ENCODE measurements at regions not wholly inside any gene's neighbourhood (a gene's known extent, or its start where the extent isn't known, plus 50 kb on each side); places are given as distances from the start of the nearest gene placed in this dataset.

GRCh38 chr10:78785066-78785465 is 283.7 kb upstream of the ZMIZ1 start:
- no peak for DNase-seq (ENCODE audit: low read depth, low spot score)

DNA sequence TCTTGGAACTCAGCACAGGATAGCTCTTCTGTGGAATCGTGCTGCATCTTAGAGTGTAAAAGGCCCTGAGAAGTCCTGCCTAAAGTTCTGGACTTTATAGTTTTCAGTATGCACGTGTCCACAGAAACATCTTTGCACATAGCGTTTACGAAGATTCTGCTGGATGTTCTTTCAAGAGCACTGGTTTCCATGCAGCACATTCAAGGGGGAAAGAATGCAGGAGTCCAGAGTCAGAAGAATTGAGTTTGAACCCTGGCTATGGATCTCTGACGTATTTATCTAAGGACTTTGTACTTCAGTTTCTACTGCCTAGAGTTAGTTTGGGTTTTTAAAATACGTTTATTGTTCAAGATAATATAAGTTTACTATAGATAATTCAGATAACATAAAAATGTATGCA is 282.8 kb upstream of the ZMIZ1 start:
- DNase-seq (ENCODE audit: low read depth, low spot score) = no peak

DNA sequence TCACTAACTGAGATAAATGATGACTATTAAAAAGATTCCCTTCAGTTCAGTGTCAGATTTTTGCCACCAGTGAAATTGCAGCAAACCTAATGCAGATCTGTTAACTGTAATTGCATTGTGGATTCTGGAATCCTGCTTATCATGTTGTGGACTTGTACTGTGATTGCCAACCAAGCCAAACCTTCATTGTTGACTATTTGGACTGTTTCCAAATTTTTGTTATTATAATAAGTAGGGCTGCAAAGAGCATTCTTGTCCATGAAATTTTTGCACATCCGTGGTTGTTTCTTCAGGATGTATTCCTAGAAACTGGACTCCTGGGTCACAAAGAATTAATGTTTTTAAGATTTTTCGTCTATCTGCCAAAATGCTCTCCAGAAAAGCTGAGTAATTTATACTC is 281.6 kb upstream of the ZMIZ1 start:
- no peak for DNase-seq (ENCODE audit: low read depth, low spot score)

DNA sequence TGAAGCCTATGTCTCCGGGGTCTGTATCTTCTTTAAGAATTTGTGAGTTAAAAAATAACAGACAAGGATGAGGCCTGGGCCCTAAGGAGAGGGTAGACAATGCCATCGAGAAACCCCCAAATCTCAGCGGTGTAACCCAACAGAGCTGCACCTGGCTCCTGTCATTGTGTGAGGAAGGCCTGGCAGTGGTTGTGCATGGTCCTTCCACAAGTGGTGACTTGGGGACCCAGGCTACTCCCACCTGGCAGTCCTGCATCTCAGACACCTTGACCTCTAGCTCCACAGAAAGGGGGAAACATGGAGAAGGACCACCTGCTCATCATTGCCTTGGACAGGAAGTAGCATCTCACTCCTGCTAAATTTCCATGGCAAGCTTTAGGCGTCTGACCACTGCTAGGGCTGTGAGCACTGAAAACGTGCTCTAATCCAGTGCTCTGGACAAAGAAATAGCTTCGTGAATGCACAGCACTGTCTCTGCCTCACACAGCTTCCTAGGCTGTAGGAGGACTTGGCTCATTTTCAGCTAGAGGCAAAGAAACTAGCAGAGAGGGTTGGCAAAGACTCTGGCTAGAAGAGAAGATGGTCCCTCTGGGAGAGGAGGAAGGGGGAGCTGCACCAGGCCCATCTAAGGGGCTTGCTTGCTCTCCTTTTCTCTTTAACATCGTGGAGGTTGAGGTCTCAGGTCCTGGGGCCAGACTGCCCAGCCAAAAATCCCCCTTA is 273.9 kb upstream of the ZMIZ1 start:
- no peak for DNase-seq (ENCODE audit: low read depth, low spot score)

- no peak for DNase-seq (ENCODE audit: low read depth, low spot score)
Observed at GRCh38 chr10:78798976-78799730, 269.6 kb upstream of the ZMIZ1 start.

DNA sequence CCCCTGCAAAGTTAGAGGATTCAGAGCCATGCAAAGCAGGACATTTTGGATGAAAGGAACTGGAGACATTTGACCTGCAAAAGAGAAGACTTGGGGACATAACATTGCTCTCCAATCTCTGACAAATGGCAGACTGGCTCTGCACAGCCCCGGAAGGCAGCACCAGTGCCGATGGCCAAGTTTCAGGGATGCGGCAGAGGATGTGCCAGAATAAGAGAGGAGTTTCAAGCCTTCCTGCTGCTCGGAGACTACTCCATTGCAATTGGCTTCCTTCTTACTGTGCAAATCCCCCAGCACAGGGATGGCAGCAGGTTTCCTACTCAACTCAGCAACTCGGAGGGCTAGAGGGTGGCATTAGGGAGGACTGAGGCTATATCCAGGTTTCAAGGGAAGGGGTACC is 268.8 kb upstream of the ZMIZ1 start:
- DNase-seq (ENCODE audit: low read depth, low spot score) = no peak

- no peak for DNase-seq (ENCODE audit: low read depth, low spot score)
Observed at GRCh38 chr10:78800535-78801320, 268.0 kb upstream of the ZMIZ1 start.

DNA sequence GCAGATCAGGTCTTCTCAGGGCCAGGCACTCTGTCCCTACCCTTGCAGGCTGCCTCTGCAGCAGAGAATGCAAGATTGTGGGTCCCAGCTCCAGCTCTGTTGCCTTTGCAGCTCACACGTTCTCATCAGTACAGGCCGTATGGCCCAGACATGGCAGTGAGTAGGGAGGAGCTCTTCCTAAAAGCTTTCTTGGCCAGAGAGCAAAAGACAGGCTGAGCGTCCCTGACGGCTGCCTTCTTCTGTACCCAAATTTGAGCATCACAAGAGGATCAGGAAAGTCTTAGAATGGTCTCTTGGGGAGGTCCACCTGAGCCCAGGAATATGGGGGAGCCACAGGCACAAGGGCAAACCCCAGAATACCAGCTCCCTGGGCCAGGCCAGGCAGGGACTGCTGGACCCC is 266.3 kb upstream of the ZMIZ1 start:
- DNase-seq (ENCODE audit: low read depth, low spot score) = no peak

DNA sequence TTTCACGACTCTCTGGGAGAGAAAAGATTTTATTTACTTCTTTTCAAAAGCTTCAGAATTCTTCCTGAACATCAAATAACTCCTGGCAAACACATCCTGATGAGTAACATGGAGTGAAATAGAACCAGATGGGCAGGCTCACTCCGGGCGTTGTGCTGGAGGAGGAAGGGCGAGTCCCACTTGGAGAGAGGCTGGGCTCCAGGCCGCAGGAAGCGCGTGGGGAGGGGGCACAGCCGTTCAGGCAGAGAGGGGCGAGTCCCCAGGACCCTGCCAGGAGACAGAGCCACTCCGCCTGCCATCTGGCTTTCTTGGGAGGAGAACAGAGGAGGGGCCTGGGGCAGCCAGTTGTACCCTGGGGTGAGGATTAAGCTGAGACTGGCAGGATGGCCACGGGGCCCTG is 265.9 kb upstream of the ZMIZ1 start:
- DNase-seq (ENCODE audit: low read depth, low spot score) = peak; percentile 46

DNA sequence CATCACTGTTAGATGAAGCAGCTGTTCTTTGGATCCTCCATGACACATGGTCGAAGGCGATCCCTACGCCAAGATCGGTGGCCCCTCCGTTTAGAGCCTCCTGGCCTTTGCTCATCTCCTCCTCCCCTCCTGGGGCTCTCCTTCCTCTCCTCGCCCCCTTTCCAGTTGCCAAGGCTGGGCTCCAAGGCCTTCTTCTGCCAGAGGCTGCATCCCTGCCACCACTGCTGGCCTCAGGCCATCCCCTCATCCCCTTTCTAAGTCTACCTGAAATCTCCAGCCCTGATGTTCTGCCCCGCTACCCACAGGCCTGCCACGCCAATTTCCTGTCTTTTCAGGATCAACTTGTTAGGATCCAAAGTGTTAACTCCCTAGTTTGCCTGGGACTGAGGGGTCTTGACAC is 265.1 kb upstream of the ZMIZ1 start:
- DNase-seq (ENCODE audit: low read depth, low spot score) = no peak

GRCh38 chr10:78804411-78805032 is 264.2 kb upstream of the ZMIZ1 start:
- DNase-seq (ENCODE audit: low read depth, low spot score) = peak; percentile 5

- DNase-seq (ENCODE audit: low read depth, low spot score) = peak; percentile 96
Observed at GRCh38 chr10:78805176-78805575, 263.6 kb upstream of the ZMIZ1 start.

GRCh38 chr10:78806681-78807221 is 262.0 kb upstream of the ZMIZ1 start:
- DNase-seq (ENCODE audit: low read depth, low spot score) = peak; percentile 11

DNA sequence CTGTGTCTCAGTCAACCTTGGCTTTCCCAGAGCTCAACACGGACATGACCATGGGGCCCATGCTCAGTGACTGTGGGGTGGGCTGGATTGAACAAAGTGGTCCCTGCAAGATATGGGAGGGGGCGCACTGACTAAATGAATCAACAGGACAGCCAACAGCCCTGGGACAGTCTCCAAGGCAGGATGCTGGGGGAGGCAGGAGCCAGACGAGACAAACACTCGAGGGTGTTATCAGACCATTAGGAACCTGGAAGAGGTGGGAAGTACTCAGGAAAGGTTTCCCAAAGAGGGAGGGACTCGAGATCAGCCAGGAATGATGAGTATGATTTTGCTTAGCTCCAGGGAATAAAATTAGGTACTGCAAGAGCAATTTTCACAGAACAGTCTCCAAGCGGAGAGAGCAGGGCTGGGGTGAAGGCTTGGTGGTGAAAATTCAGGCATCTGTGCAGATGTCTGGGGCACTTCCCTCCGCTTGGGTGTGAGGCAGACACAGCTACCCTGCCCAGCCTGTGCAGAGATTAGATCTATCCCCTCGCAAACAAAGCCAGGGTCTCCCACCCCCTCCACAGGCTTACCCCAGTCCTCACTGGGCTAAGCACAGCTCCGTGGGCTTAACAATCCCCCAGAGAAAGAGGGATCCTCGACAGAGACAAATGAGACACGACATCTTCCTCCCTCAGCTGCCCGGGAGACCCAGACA is 261.1 kb upstream of the ZMIZ1 start:
- no peak for DNase-seq (ENCODE audit: low read depth, low spot score)

GRCh38 chr10:78808286-78808685 is 260.5 kb upstream of the ZMIZ1 start:
- no peak for DNase-seq (ENCODE audit: low read depth, low spot score)

GRCh38 chr10:78808736-78809367 is 259.9 kb upstream of the ZMIZ1 start:
- no peak for DNase-seq (ENCODE audit: low read depth, low spot score)

DNA sequence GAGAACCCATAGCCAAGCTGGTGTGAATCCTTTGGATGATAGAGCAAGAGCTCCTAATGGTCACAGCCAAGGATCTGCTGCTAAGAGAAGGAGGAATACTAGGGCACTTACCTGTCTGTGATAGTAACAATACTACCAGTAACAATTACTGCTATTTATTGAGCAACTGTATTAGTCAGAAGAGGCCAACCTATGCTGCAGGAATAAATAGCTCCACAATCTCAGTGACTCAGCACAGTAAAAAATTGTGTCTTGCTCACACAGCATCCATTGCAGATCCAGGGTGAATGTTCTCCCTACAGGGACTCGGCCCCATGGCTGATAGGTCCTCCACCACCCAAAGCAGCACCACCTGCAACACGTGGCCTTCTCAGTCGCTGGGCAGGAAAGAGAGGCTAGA is 257.6 kb upstream of the ZMIZ1 start:
- no peak for DNase-seq (ENCODE audit: low read depth, low spot score)

DNA sequence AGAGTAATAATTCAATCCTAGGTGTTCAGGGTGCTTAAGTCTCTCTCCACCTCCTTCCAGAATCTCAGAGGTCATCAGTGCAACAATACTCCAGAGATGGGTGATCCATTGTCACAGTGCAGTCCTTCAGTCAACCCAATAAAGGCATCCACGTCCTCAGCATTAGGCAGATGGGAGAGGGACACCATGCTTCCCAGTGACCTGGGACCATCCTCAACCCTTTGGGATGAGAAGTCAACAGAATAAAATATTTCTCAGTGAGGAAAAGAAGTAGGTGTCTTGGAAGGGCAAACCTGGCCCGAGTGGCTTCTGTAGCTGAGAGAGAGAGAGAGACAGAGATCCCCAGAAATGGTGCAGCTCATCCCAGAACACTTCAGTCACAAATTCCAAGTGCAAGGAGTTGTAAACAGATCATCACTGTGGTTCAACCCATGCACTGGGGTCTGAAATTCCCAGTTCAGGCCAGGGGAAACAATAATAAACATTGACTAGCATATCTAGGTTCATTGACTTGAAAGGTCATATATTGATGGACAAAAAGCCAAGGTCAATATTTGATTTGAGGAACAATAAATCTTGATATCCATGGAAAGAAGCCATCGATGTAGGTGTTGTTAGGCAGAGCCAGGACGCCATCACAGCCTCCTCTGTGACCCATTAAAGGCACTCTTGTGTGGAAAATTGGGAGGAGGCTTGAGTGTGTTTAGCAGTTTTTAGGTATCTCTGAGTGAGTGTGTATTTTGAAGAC is 256.0 kb upstream of the ZMIZ1 start:
- no peak for DNase-seq (ENCODE audit: low read depth, low spot score)

GRCh38 chr10:78813526-78813925 is 255.2 kb upstream of the ZMIZ1 start:
- DNase-seq (ENCODE audit: low read depth, low spot score) = no peak

- DNase-seq (ENCODE audit: low read depth, low spot score) = no peak
Observed at GRCh38 chr10:78813998-78814399, 254.8 kb upstream of the ZMIZ1 start.

Data from astrocyte of the hippocampus (primary cell).